Fibroblast of lung (primary cell): ENCODE measurements at regions not wholly inside any gene's neighbourhood (a gene's known extent, or its start where the extent isn't known, plus 50 kb on each side); places are given as distances from the start of the nearest gene placed in this dataset.

ENCODE experiments used
- CTCF ChIP-seq, 2 donors: IDR thresholded peaks in 1 of 2; conservative IDR thresholded peaks in 1 of 2; 1 replicate in 1 of 2; 2 replicates in 1 of 2; pipeline ENCODE4 v1.5.1; 2011 to 2012; ENCODE audit warnings: low read length in 2 of 2, control low read depth in 1 of 2, inconsistent platforms in 1 of 2, low read depth in 1 of 2, mild to moderate bottlenecking in 1 of 2
- EZH2 ChIP-seq: IDR thresholded peaks from 2 replicates; pipeline ENCODE4 v1.5.1; 2012; ENCODE audit warnings: low read length, control low read depth, mild to moderate bottlenecking; ENCODE audit errors: missing control alignments

GRCh38 chr5:98694902-98695301 lies 78.6 kb upstream of the RGMB start:
- TF ChIP-seq EZH2: no peak
- no peak for TF ChIP-seq CTCF (conservative IDR thresholded peaks at IDR 0.05 in 1 of 2, IDR thresholded peaks at IDR 0.05 in 1 of 2; ENCODE audit: low read depth in 1 of 2, low read length in 2 of 2)
